WTC11 (cell line): ENCODE measurements at regions not wholly inside any gene's neighbourhood (a gene's known extent, or its start where the extent isn't known, plus 50 kb on each side); places are given as distances from the start of the nearest gene placed in this dataset.
A peak's percentile ranks its signal among the peaks of the same experiment; 100 is the strongest.

Experiments
- ATAC-seq: fragments of 200-7000 bp; cut with Tn5 transposase; 2 replicates; pipeline ENCODE4 v1.10.0; 2021; ENCODE audit warnings: mild to moderate bottlenecking, moderate library complexity
- CTCF ChIA-PET: fragments of 300-600 bp; sonication (Branson Sonifier 250); formaldehyde crosslinking; loops from one replicate; lab custom pipeline; 2021; ENCODE audit warnings: antibody characterized with exemption; lab: Charles Lee
- POLR2A ChIA-PET: fragments of 350-600 bp; sonication (Branson Sonifier 250); formaldehyde crosslinking; loops from one replicate; lab custom pipeline; 2021; ENCODE audit warnings: antibody characterized with exemption; lab: Charles Lee
- DNase-seq: peaks from one replicate; pipeline ENCODE4 v3.0.0; 2021; ENCODE audit warnings: low spot score
- H3K27ac Mint-ChIP-seq: 2 replicates; pipeline ENCODE4 v1.8.0; 2021; ENCODE audit warnings: mixed read lengths
- H3K27me3 Mint-ChIP-seq: 2 replicates; pipeline ENCODE4 v1.8.0; 2021; ENCODE audit warnings: low read depth, mild to moderate bottlenecking, moderate library complexity, mixed read lengths
- H3K36me3 Mint-ChIP-seq: 2 replicates; pipeline ENCODE4 v1.8.0; 2021; ENCODE audit warnings: mixed read lengths
- H3K4me1 Mint-ChIP-seq: 2 replicates; pipeline ENCODE4 v1.8.0; 2022; ENCODE audit warnings: mixed read lengths
- H3K4me3 Mint-ChIP-seq: 2 replicates; pipeline ENCODE4 v1.8.0; 2021; ENCODE audit warnings: mild to moderate bottlenecking, moderate library complexity, mixed read lengths
- H3K9me3 Mint-ChIP-seq: 2 replicates; pipeline ENCODE4 v1.8.0; 2021; ENCODE audit warnings: mixed read lengths
- CREB1 ChIP-seq: sonication (generic); formaldehyde crosslinking; IDR thresholded peaks from 2 replicates; pipeline ENCODE4 v1.8.0; 2023; ENCODE audit warnings: mild to moderate bottlenecking, missing genetic modification reagents
- CREM ChIP-seq: sonication (generic); formaldehyde crosslinking; IDR thresholded peaks from 2 replicates; pipeline ENCODE4 v1.8.1; 2022; ENCODE audit warnings: mild to moderate bottlenecking, missing genetic modification reagents, moderate library complexity
- GTF2I ChIP-seq: fragments of 250-450 bp; sonication (Bioruptor Pico); conservative IDR thresholded peaks from 2 replicates; pipeline ENCODE4 v1.4.0; 2021; ENCODE audit warnings: mild to moderate bottlenecking
- MXD4 ChIP-seq: fragments of 250-450 bp; sonication (Bioruptor Pico); IDR thresholded peaks from 2 replicates; pipeline ENCODE4 v1.8.0; 2021; ENCODE audit warnings: mild to moderate bottlenecking, moderate library complexity, borderline replicate concordance
- NFYB ChIP-seq: sonication (generic); formaldehyde crosslinking; conservative IDR thresholded peaks from 2 replicates; pipeline ENCODE4 v1.8.0; 2022; ENCODE audit warnings: low read depth, missing genetic modification reagents
- RELA ChIP-seq: sonication (generic); formaldehyde crosslinking; IDR thresholded peaks from 2 replicates; pipeline ENCODE4 v1.8.1; 2022; ENCODE audit warnings: missing genetic modification reagents, mild to moderate bottlenecking, borderline replicate concordance
- TEAD4 ChIP-seq: sonication (generic); formaldehyde crosslinking; IDR thresholded peaks from 2 replicates; pipeline ENCODE4 v1.8.0; 2022; ENCODE audit warnings: mild to moderate bottlenecking, missing genetic modification reagents
- ZNF219 ChIP-seq: sonication (generic); formaldehyde crosslinking; IDR thresholded peaks from 2 replicates; pipeline ENCODE4 v1.8.0; 2023; ENCODE audit warnings: missing genetic modification reagents, mild to moderate bottlenecking, borderline replicate concordance
- ZNF317 ChIP-seq: sonication (generic); formaldehyde crosslinking; IDR thresholded peaks from 2 replicates; pipeline ENCODE4 v1.8.1; 2023; ENCODE audit warnings: low read depth, mild to moderate bottlenecking, moderate library complexity, missing genetic modification reagents, borderline replicate concordance
- ZNF396 ChIP-seq: fragments of 250-450 bp; sonication (Bioruptor Pico); IDR thresholded peaks from 2 replicates; pipeline ENCODE4 v1.8.0; 2021; ENCODE audit warnings: mild to moderate bottlenecking, moderate library complexity, borderline replicate concordance
- ZNF423 ChIP-seq: fragments of 250-450 bp; sonication (Bioruptor Pico); IDR thresholded peaks from 2 replicates; pipeline ENCODE4 v2.1.2; 2022; ENCODE audit warnings: mild to moderate bottlenecking, moderate library complexity
- ZNF671 ChIP-seq: fragments of 250-450 bp; sonication (Bioruptor Pico); IDR thresholded peaks from 2 replicates; pipeline ENCODE4 v1.8.0; 2021; ENCODE audit warnings: mild to moderate bottlenecking
- TF ChIP-seq, protein P1 (sequence below): sonication (generic); formaldehyde crosslinking; IDR thresholded peaks from 2 replicates; pipeline ENCODE4 v1.8.1; 2022; ENCODE audit warnings: low read depth, mild to moderate bottlenecking, moderate library complexity, missing genetic modification reagents, borderline replicate concordance
- TF ChIP-seq, protein P2 (sequence below): sonication (generic); formaldehyde crosslinking; IDR thresholded peaks from 2 replicates; pipeline ENCODE4 v1.8.0; 2022; ENCODE audit warnings: mild to moderate bottlenecking, missing genetic modification reagents
- TF ChIP-seq, protein P3 (sequence below): fragments of 250-450 bp; sonication (Bioruptor Pico); IDR thresholded peaks from 2 replicates; pipeline ENCODE4 v1.9.0; 2021; ENCODE audit warnings: mild to moderate bottlenecking
- TF ChIP-seq, protein P4 (sequence below): sonication (generic); formaldehyde crosslinking; IDR thresholded peaks from 2 replicates; pipeline ENCODE4 v1.8.1; 2023; ENCODE audit warnings: mild to moderate bottlenecking, missing genetic modification reagents, moderate library complexity
- TF ChIP-seq, protein P5 (sequence below): sonication (generic); formaldehyde crosslinking; IDR thresholded peaks from 2 replicates; pipeline ENCODE4 v1.8.0; 2023; ENCODE audit warnings: missing genetic modification reagents
- TF ChIP-seq, protein P6 (sequence below): sonication (generic); formaldehyde crosslinking; IDR thresholded peaks from 2 replicates; pipeline ENCODE4 v1.8.0; 2022; ENCODE audit warnings: mild to moderate bottlenecking, missing genetic modification reagents
- TF ChIP-seq, protein P7 (sequence below): fragments of 250-450 bp; sonication (Bioruptor Pico); IDR thresholded peaks from 2 replicates; pipeline ENCODE4 v1.9.0; 2021; ENCODE audit warnings: mild to moderate bottlenecking

DNA sequence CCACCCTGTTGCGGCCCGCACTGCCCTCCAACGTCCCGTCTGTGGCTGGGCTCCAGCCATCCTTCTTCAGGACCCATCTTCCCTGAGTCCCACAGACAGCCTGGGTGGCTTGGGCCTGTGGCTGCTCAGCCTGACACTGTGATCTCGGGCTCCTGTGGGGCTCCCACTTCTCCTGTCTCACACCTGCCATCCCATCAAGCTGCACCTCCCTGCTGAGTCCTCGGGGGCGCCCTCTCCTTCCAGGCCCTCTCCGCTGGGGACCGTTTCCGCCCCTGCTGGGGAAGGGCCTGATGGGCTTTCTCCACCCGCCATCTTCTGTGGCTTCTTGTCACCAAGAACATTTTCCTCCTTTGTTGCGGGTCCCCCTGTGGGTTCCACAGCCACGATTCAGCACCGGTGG, 173.8 kb upstream of the PPP2R2D start:
- ChIA-PET CTCF (interaction anchor here (1.6 kb wide), 1 partner anchor 35 kb away, joined by 7 read pairs; no protein-coding TSS in a partner anchor), POLR2A (no interaction called here)
- TF ChIP-seq, protein P1, sequence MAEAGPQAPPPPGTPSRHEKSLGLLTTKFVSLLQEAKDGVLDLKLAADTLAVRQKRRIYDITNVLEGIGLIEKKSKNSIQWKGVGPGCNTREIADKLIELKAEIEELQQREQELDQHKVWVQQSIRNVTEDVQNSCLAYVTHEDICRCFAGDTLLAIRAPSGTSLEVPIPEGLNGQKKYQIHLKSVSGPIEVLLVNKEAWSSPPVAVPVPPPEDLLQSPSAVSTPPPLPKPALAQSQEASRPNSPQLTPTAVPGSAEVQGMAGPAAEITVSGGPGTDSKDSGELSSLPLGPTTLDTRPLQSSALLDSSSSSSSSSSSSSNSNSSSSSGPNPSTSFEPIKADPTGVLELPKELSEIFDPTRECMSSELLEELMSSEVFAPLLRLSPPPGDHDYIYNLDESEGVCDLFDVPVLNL (CRISPR knock-in tag) = no peak
- TF ChIP-seq ZNF671 (CRISPR knock-in tag) = no peak
- TF ChIP-seq RELA (CRISPR knock-in tag) = no peak
- TF ChIP-seq ZNF423 (CRISPR knock-in tag) = no peak
- TF ChIP-seq, protein P2, sequence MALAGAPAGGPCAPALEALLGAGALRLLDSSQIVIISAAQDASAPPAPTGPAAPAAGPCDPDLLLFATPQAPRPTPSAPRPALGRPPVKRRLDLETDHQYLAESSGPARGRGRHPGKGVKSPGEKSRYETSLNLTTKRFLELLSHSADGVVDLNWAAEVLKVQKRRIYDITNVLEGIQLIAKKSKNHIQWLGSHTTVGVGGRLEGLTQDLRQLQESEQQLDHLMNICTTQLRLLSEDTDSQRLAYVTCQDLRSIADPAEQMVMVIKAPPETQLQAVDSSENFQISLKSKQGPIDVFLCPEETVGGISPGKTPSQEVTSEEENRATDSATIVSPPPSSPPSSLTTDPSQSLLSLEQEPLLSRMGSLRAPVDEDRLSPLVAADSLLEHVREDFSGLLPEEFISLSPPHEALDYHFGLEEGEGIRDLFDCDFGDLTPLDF (CRISPR knock-in tag) = no peak
- TF ChIP-seq NFYB = no peak
- TF ChIP-seq ZNF219 (CRISPR knock-in tag) = no peak
- TF ChIP-seq, protein P3, sequence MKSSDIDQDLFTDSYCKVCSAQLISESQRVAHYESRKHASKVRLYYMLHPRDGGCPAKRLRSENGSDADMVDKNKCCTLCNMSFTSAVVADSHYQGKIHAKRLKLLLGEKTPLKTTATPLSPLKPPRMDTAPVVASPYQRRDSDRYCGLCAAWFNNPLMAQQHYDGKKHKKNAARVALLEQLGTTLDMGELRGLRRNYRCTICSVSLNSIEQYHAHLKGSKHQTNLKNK (CRISPR knock-in tag) = no peak
- TF ChIP-seq CREM = no peak
- TF ChIP-seq, protein P4, sequence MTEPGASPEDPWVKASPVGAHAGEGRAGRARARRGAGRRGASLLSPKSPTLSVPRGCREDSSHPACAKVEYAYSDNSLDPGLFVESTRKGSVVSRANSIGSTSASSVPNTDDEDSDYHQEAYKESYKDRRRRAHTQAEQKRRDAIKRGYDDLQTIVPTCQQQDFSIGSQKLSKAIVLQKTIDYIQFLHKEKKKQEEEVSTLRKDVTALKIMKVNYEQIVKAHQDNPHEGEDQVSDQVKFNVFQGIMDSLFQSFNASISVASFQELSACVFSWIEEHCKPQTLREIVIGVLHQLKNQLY (CRISPR knock-in tag) = no peak
- no peak for TF ChIP-seq MXD4 (CRISPR knock-in tag)
- no peak for TF ChIP-seq CREB1 (CRISPR knock-in tag)
- TF ChIP-seq ZNF396 (CRISPR knock-in tag) = no peak
- TF ChIP-seq, protein P5, sequence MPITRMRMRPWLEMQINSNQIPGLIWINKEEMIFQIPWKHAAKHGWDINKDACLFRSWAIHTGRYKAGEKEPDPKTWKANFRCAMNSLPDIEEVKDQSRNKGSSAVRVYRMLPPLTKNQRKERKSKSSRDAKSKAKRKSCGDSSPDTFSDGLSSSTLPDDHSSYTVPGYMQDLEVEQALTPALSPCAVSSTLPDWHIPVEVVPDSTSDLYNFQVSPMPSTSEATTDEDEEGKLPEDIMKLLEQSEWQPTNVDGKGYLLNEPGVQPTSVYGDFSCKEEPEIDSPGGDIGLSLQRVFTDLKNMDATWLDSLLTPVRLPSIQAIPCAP (CRISPR knock-in tag) = no peak
- no peak for TF ChIP-seq GTF2I (CRISPR knock-in tag)
- TF ChIP-seq ZNF317 (CRISPR knock-in tag) = no peak
- TF ChIP-seq, protein P6, sequence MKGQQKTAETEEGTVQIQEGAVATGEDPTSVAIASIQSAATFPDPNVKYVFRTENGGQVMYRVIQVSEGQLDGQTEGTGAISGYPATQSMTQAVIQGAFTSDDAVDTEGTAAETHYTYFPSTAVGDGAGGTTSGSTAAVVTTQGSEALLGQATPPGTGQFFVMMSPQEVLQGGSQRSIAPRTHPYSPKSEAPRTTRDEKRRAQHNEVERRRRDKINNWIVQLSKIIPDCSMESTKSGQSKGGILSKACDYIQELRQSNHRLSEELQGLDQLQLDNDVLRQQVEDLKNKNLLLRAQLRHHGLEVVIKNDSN (CRISPR knock-in tag) = no peak
- TF ChIP-seq TEAD4 (CRISPR knock-in tag) = no peak
- TF ChIP-seq, protein P7, sequence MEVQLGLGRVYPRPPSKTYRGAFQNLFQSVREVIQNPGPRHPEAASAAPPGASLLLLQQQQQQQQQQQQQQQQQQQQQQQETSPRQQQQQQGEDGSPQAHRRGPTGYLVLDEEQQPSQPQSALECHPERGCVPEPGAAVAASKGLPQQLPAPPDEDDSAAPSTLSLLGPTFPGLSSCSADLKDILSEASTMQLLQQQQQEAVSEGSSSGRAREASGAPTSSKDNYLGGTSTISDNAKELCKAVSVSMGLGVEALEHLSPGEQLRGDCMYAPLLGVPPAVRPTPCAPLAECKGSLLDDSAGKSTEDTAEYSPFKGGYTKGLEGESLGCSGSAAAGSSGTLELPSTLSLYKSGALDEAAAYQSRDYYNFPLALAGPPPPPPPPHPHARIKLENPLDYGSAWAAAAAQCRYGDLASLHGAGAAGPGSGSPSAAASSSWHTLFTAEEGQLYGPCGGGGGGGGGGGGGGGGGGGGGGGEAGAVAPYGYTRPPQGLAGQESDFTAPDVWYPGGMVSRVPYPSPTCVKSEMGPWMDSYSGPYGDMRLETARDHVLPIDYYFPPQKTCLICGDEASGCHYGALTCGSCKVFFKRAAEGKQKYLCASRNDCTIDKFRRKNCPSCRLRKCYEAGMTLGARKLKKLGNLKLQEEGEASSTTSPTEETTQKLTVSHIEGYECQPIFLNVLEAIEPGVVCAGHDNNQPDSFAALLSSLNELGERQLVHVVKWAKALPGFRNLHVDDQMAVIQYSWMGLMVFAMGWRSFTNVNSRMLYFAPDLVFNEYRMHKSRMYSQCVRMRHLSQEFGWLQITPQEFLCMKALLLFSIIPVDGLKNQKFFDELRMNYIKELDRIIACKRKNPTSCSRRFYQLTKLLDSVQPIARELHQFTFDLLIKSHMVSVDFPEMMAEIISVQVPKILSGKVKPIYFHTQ = no peak
- H3K9me3 Mint-ChIP-seq = no peaks in the 10 kb centered on the region; the same call in 1 of the 2 replicates
- peaks cover 41% of the 10 kb centered on the region for H3K4me1 Mint-ChIP-seq
- H3K4me3 Mint-ChIP-seq = no peak overlapping the region; the same call in 1 of the 2 replicates
- peak overlapping the region; percentile 26; the same call in 1 of the 2 replicates for H3K27ac Mint-ChIP-seq
- H3K36me3 Mint-ChIP-seq = no peaks in the 10 kb centered on the region; the same call in 1 of the 2 replicates
- ATAC-seq = peak; percentile 8; the same call in 1 of the 2 replicates
- DNase-seq = no peak
- peaks cover 34% of the 10 kb centered on the region for H3K27me3 Mint-ChIP-seq
